ENCODE measurements at regions not wholly inside any gene's neighbourhood (a gene's known extent, or its start where the extent isn't known, plus 50 kb on each side); places are given as distances from the start of the nearest gene placed in this dataset.

- DNase-seq (ENCODE audit: low spot score), result no peak
Observed at GRCh38 chr2:238689871-238690389, 158.0 kb upstream of the TWIST2 start.

GRCh38 chr2:238690511-238690910, 157.4 kb upstream of the TWIST2 start:
- no peak for DNase-seq (ENCODE audit: low spot score)

GRCh38 chr2:238691596-238692491, 156.0 kb upstream of the TWIST2 start:
- DNase-seq (ENCODE audit: low spot score), result no peak

GRCh38 chr2:238692562-238692961, 155.3 kb upstream of the TWIST2 start:
- DNase-seq (ENCODE audit: low spot score), result no peak

- no peak for DNase-seq (ENCODE audit: low spot score)
Observed at GRCh38 chr2:238693337-238694093, 154.4 kb upstream of the TWIST2 start.

GRCh38 chr2:238694136-238694755, 153.6 kb upstream of the TWIST2 start:
- no peak for DNase-seq (ENCODE audit: low spot score)

- no peak for DNase-seq (ENCODE audit: low spot score)
Observed at GRCh38 chr2:238694922-238695321, 153.0 kb upstream of the TWIST2 start.

GRCh38 chr2:238695538-238695937, 152.3 kb upstream of the TWIST2 start:
- DNase-seq (ENCODE audit: low spot score), result no peak

GRCh38 chr2:238696331-238696730, 151.6 kb upstream of the TWIST2 start:
- no peak for DNase-seq (ENCODE audit: low spot score)

- DNase-seq (ENCODE audit: low spot score), result no peak
Observed at GRCh38 chr2:238696786-238697185, 151.1 kb upstream of the TWIST2 start.

GRCh38 chr2:238697193-238698071, 150.5 kb upstream of the TWIST2 start:
- no peak for DNase-seq (ENCODE audit: low spot score)

- no peak for DNase-seq (ENCODE audit: low spot score)
Observed at GRCh38 chr2:238698072-238698352, 149.9 kb upstream of the TWIST2 start.

- no peak for DNase-seq (ENCODE audit: low spot score)
Observed at GRCh38 chr2:238698451-238699306, 149.2 kb upstream of the TWIST2 start.

GRCh38 chr2:238699307-238700116, 148.4 kb upstream of the TWIST2 start:
- no peak for DNase-seq (ENCODE audit: low spot score)

GRCh38 chr2:238700117-238700457, 147.8 kb upstream of the TWIST2 start:
- no peak for DNase-seq (ENCODE audit: low spot score)

GRCh38 chr2:238700506-238701340, 147.2 kb upstream of the TWIST2 start:
- DNase-seq (ENCODE audit: low spot score), result no peak

GRCh38 chr2:238701341-238702206, 146.3 kb upstream of the TWIST2 start:
- DNase-seq (ENCODE audit: low spot score), result no peak

Data from LoVo (cell line).